GM08714 (cell line): ENCODE measurements at regions not wholly inside any gene's neighbourhood (a gene's known extent, or its start where the extent isn't known, plus 50 kb on each side); places are given as distances from the start of the nearest gene placed in this dataset.

ENCODE experiments used
- H3K4me3 ChIP-seq: fragments of 200-500 bp; sonication (Bioruptor generic); 2 replicates; pipeline ENCODE4 v1.5.1; 2014; ENCODE audit warnings: mild to moderate bottlenecking, low read length, inconsistent platforms
- ZNF274 ChIP-seq: IDR thresholded peaks from 2 replicates; pipeline ENCODE4 v1.6.1; 2012; ENCODE audit warnings: mild to moderate bottlenecking, low read depth, low read length

GRCh38 chr20:60286764-60287163 lies 328.5 kb downstream of the CDH26 start:
- no peak for TF ChIP-seq ZNF274
- H3K4me3 ChIP-seq = no peak overlapping the region

- TF ChIP-seq ZNF274 = no peak
- H3K4me3 ChIP-seq = no peak overlapping the region
These were observed 330.7 kb downstream of the CDH26 start for GRCh38 chr20:60288945-60289344.

GRCh38 chr20:60292001-60292520 lies 333.8 kb downstream of the CDH26 start:
- no peak for TF ChIP-seq ZNF274
- H3K4me3 ChIP-seq = no peak overlapping the region

GRCh38 chr20:60294632-60295031 lies 336.4 kb downstream of the CDH26 start:
- TF ChIP-seq ZNF274 = no peak

GRCh38 chr20:60295214-60295613 lies 337.0 kb downstream of the CDH26 start:
- TF ChIP-seq ZNF274 = no peak
- no peak overlapping the region for H3K4me3 ChIP-seq

More at GRCh38 chr20:60294632-60295031, 336.4 kb downstream of the CDH26 start:
- no peak overlapping the region for H3K4me3 ChIP-seq

GRCh38 chr20:60297649-60298048 lies 339.4 kb downstream of the CDH26 start:
- TF ChIP-seq ZNF274 = no peak
- no peak overlapping the region for H3K4me3 ChIP-seq

GRCh38 chr20:60298647-60299046 lies 340.4 kb downstream of the CDH26 start:
- H3K4me3 ChIP-seq = no peak overlapping the region
- no peak for TF ChIP-seq ZNF274

GRCh38 chr20:60299951-60300350 lies 341.7 kb downstream of the CDH26 start:
- no peak for TF ChIP-seq ZNF274
- H3K4me3 ChIP-seq = no peak overlapping the region

- no peak for TF ChIP-seq ZNF274
- no peak overlapping the region for H3K4me3 ChIP-seq
These were observed 342.2 kb downstream of the CDH26 start for GRCh38 chr20:60300374-60300773.

GRCh38 chr20:60302875-60303274 lies 344.7 kb downstream of the CDH26 start:
- no peak overlapping the region for H3K4me3 ChIP-seq
- no peak for TF ChIP-seq ZNF274

GRCh38 chr20:60304026-60304590 lies 345.9 kb downstream of the CDH26 start:
- no peak for TF ChIP-seq ZNF274
- H3K4me3 ChIP-seq = no peak overlapping the region

GRCh38 chr20:60304931-60305330 lies 346.7 kb downstream of the CDH26 start:
- no peak for TF ChIP-seq ZNF274
- no peak overlapping the region for H3K4me3 ChIP-seq

GRCh38 chr20:60306105-60306504 lies 347.9 kb downstream of the CDH26 start:
- H3K4me3 ChIP-seq = no peak overlapping the region
- TF ChIP-seq ZNF274 = no peak

GRCh38 chr20:60306551-60306950 lies 348.3 kb downstream of the CDH26 start:
- TF ChIP-seq ZNF274 = no peak
- no peak overlapping the region for H3K4me3 ChIP-seq

- TF ChIP-seq ZNF274 = no peak
- no peak overlapping the region for H3K4me3 ChIP-seq
These were observed 352.5 kb downstream of the CDH26 start for GRCh38 chr20:60310560-60311349.

GRCh38 chr20:60313191-60313590 lies 355.0 kb downstream of the CDH26 start:
- H3K4me3 ChIP-seq = no peak overlapping the region
- TF ChIP-seq ZNF274 = no peak
